ENCODE measurements at regions not wholly inside any gene's neighbourhood (a gene's known extent, or its start where the extent isn't known, plus 50 kb on each side); places are given as distances from the start of the nearest gene placed in this dataset.

GRCh38 chr6:119466226-119466625 lies 116.7 kb upstream of the MAN1A1 start:
- no peak for TF ChIP-seq SIN3A (IDR thresholded peaks at IDR 0.05; ENCODE audit: borderline replicate concordance, insufficient read depth, low read length)
- no peak for TF ChIP-seq FOXP2 (optimal IDR thresholded peaks at IDR 0.05; ENCODE audit: borderline replicate concordance, extremely low read depth, extremely low read length, insufficient read depth)
- TF ChIP-seq, protein P1, sequence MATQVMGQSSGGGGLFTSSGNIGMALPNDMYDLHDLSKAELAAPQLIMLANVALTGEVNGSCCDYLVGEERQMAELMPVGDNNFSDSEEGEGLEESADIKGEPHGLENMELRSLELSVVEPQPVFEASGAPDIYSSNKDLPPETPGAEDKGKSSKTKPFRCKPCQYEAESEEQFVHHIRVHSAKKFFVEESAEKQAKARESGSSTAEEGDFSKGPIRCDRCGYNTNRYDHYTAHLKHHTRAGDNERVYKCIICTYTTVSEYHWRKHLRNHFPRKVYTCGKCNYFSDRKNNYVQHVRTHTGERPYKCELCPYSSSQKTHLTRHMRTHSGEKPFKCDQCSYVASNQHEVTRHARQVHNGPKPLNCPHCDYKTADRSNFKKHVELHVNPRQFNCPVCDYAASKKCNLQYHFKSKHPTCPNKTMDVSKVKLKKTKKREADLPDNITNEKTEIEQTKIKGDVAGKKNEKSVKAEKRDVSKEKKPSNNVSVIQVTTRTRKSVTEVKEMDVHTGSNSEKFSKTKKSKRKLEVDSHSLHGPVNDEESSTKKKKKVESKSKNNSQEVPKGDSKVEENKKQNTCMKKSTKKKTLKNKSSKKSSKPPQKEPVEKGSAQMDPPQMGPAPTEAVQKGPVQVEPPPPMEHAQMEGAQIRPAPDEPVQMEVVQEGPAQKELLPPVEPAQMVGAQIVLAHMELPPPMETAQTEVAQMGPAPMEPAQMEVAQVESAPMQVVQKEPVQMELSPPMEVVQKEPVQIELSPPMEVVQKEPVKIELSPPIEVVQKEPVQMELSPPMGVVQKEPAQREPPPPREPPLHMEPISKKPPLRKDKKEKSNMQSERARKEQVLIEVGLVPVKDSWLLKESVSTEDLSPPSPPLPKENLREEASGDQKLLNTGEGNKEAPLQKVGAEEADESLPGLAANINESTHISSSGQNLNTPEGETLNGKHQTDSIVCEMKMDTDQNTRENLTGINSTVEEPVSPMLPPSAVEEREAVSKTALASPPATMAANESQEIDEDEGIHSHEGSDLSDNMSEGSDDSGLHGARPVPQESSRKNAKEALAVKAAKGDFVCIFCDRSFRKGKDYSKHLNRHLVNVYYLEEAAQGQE (IDR thresholded peaks at IDR 0.05; ENCODE audit: insufficient read depth in 1 of 2, low read depth in 2 of 2, low read length in 2 of 2): no peak
- no peak for TF ChIP-seq POLR2AphosphoS5 (IDR thresholded peaks at IDR 0.05; ENCODE audit: low read depth, low read length)
- TF ChIP-seq TAF1 (IDR thresholded peaks at IDR 0.05; ENCODE audit: borderline replicate concordance, insufficient read depth, low read length): no peak

- TF ChIP-seq FOXP2 (optimal IDR thresholded peaks at IDR 0.05; ENCODE audit: borderline replicate concordance, extremely low read depth, extremely low read length, insufficient read depth) (no peak), POLR2AphosphoS5 (IDR thresholded peaks at IDR 0.05; ENCODE audit: low read depth, low read length) (no peak), TAF1 (IDR thresholded peaks at IDR 0.05; ENCODE audit: borderline replicate concordance, insufficient read depth, low read length) (no peak), SIN3A (IDR thresholded peaks at IDR 0.05; ENCODE audit: borderline replicate concordance, insufficient read depth, low read length) (no peak)
- TF ChIP-seq, protein P1 (IDR thresholded peaks at IDR 0.05; ENCODE audit: insufficient read depth in 1 of 2, low read depth in 2 of 2, low read length in 2 of 2): no peak
Observed at GRCh38 chr6:119463081-119463626, 113.6 kb upstream of the MAN1A1 start.

DNA sequence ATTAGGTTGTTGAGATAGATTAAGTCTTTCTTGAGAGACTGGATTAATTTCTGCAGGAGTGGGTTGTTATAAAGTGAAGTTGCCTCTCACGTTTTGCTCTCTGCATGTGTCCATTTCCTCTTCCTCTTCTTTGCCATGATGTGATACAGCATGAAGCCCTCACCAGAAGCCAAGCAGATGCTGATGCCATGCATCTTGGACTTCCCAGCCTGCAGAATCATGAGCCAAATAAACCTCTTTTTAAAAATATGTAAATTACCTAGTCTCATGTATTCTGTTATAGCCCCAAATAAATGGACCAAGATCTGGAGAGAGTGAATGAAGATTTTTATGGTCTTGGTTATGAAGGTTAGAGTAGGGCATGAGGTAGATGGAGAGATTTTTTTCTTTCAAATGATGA lies 111.6 kb upstream of the MAN1A1 start:
- TF ChIP-seq TAF1 (IDR thresholded peaks at IDR 0.05; ENCODE audit: borderline replicate concordance, insufficient read depth, low read length) (no peak), POLR2AphosphoS5 (IDR thresholded peaks at IDR 0.05; ENCODE audit: low read depth, low read length) (no peak), FOXP2 (optimal IDR thresholded peaks at IDR 0.05; ENCODE audit: borderline replicate concordance, extremely low read depth, extremely low read length, insufficient read depth) (no peak), SIN3A (IDR thresholded peaks at IDR 0.05; ENCODE audit: borderline replicate concordance, insufficient read depth, low read length) (no peak)
- TF ChIP-seq, protein P1 (IDR thresholded peaks at IDR 0.05; ENCODE audit: insufficient read depth in 1 of 2, low read depth in 2 of 2, low read length in 2 of 2): no peak

DNA sequence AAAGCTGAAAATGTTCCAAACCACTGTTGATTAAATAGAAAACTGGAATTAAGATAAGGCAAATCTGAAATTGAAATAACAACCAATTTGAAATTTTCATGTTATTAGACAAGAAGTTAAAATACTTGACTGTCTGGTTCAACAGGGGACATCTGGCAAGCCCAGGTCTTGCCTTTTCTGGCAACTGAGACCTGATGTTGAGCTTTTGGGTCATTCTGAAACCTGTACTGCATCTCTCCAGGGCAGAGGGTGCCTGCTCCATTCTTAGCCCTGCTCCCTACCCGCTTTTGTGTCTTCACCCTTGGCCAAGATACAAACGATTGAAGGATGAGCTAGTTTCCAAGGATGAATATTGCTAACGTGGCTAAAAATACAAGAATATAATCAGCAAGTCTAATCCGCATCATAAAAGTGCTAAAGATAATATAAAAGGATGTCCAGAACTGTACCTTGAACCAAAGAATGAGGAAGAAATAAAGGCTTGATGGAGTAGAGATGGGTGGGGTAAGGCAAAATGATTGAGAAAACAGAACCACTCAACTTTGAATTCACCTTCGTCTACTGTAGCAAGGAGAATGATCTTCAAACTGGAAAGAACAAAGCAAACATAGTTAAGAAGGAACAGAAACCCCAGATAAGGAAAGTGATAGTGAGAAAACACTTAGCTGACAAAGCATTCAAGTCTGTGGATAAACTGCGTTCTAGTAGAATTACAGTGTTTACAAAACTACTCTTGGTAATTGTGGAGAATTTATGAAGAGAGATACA lies 109.8 kb upstream of the MAN1A1 start:
- TF ChIP-seq POLR2AphosphoS5 (IDR thresholded peaks at IDR 0.05; ENCODE audit: low read depth, low read length): no peak
- no peak for TF ChIP-seq SIN3A (IDR thresholded peaks at IDR 0.05; ENCODE audit: borderline replicate concordance, insufficient read depth, low read length)
- no peak for TF ChIP-seq TAF1 (IDR thresholded peaks at IDR 0.05; ENCODE audit: borderline replicate concordance, insufficient read depth, low read length)
- TF ChIP-seq, protein P1 (IDR thresholded peaks at IDR 0.05; ENCODE audit: insufficient read depth in 1 of 2, low read depth in 2 of 2, low read length in 2 of 2): no peak
- TF ChIP-seq FOXP2 (optimal IDR thresholded peaks at IDR 0.05; ENCODE audit: borderline replicate concordance, extremely low read depth, extremely low read length, insufficient read depth): no peak

All from PFSK-1 (cell line).